ENCODE measurements at regions not wholly inside any gene's neighbourhood (a gene's known extent, or its start where the extent isn't known, plus 50 kb on each side); places are given as distances from the start of the nearest gene placed in this dataset.

DNA sequence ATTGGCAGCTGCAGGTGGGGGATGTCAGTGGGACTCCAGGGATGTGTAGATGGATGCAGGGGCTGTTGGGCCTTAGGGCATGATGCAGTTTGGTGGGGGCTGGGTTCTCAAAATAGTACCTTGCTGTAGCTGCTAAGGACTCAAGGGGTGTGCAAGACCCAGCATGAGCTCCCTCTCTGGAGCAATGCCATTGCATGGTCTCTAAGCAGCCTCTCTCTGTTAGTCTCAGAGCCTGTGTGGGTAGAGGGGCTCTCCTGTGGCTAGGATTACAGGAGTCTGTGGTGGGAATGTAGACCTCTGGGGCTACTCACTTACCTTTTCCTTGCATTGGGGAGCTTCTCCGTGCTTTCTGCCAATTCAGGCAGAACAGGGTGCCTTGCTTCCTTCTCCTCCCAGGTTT, 228.9 kb downstream of the LPIN1 start:
- TF ChIP-seq, protein P1, sequence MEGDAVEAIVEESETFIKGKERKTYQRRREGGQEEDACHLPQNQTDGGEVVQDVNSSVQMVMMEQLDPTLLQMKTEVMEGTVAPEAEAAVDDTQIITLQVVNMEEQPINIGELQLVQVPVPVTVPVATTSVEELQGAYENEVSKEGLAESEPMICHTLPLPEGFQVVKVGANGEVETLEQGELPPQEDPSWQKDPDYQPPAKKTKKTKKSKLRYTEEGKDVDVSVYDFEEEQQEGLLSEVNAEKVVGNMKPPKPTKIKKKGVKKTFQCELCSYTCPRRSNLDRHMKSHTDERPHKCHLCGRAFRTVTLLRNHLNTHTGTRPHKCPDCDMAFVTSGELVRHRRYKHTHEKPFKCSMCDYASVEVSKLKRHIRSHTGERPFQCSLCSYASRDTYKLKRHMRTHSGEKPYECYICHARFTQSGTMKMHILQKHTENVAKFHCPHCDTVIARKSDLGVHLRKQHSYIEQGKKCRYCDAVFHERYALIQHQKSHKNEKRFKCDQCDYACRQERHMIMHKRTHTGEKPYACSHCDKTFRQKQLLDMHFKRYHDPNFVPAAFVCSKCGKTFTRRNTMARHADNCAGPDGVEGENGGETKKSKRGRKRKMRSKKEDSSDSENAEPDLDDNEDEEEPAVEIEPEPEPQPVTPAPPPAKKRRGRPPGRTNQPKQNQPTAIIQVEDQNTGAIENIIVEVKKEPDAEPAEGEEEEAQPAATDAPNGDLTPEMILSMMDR (conservative IDR thresholded peaks at IDR 0.05) = no peak
- no peak overlapping the region for H3K27ac ChIP-seq

DNA sequence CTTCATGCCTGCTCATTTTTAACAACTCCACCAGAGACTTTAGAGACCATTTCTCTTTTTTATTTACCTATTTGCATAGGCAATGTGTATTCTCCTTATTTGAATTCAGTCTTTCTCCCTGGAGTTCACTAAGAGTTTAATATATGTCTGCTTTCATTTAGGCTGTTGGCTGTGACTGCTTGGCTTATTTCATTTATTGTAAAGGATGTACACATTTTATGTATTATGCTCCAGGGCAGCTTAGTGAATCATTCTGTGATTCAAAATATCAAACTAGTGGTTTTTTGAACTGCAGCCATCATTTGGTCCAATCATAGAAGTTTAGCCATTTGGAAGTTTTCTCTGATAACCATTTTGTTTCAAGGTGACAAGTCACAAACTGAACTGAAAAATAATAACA, 229.6 kb downstream of the LPIN1 start:
- TF ChIP-seq, protein P1 (conservative IDR thresholded peaks at IDR 0.05) = no peak
- no peak overlapping the region for H3K27ac ChIP-seq

DNA sequence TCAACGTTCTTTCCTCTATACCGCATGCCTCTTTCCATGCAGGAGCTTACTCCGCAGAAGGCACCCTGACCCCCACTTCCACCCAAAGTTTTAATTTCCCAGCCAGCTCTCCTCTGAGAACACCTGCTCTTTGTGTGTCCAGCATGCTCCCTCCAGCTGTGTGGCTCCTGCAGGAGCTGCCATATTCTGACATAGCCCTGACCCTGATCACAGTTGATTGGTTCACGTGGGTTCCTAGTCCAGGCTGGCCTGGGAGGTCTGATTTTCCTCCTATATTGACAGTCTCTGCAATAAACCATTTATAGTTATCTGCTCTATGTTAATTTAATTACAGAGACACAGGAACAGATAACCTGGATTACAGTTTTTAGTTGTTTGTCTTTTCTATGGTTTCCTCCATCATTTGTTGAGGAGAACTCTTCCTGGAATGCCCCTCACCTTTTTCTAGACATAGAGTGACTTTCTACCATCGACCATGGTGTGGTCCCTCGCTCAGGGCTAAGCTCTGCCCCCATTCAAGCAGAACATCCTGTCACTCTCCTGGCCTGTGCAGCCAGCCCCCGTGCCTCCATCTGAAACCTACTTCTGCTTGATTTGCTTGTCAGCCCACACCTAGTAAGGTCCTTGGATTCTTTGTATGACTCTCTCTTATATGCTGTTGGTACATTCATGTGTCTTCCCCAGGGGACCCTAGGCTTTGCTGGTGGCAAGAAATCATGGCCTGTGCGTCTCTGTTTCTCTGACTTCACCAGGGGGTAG, 231.5 kb downstream of the LPIN1 start:
- TF ChIP-seq, protein P1 (conservative IDR thresholded peaks at IDR 0.05) = no peak
- H3K27ac ChIP-seq = no peak overlapping the region

DNA sequence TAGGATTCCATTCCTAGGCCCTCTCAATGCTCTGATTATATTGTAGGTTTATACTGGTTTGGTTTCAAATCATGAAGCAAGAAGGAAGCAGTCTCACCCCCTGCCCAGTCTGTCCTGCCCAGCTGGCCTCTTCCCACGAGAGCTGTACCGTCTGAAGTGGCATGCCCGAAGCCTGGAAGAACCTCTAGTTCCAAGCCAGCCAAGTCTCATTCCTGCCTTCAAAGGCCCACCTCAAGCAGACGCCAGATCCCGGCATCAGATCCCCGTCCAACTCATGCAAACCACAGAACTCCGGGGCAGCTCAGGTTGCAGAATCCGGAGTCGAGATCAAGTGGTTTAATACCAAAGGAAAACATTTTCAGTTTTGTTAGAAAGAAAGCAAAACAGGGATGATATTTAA, 234.4 kb downstream of the LPIN1 start:
- TF ChIP-seq, protein P1 (conservative IDR thresholded peaks at IDR 0.05) = no peak
- H3K27ac ChIP-seq = no peak overlapping the region

DNA sequence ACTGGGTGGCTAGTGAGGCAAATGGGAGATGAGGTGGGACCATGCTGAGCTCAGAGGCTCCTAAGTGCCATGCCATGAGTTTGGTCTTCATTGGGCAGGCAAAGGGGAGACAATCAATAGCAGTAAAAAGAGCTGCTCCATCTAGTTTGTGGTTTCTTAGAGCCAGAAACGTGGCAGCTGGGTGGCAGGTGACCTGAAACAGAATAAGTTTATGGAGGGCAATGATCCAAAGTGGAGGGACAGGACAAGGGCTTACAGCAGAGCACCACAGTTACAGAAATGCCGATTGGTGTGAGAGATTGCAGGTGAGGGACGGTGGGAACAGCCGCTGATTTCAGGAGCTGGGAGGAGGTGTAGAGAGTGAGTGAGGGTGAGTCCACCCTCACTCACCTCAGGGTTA, 237.0 kb downstream of the LPIN1 start:
- TF ChIP-seq, protein P1 (conservative IDR thresholded peaks at IDR 0.05) = no peak

DNA sequence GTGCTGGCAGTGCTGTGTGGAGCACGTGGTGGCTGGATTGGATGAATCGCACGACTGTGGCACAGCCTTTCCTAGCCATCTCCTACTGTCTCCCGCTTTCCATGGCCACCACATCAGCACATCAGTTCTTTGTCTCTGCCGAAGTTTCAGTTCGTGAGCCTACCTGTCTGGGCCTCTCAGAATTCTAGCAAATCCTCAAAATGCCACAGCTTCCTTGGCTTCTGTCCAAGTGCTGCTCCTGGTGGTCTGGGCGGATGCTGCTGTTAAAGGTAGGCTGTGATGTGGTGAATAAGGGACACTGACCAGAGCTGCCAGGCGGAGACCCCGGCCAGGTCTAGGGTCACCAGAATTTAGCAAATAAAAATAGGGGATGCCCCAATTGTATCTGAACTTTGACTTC, 237.4 kb downstream of the LPIN1 start:
- no peak overlapping the region for H3K27ac ChIP-seq
- TF ChIP-seq, protein P1 (conservative IDR thresholded peaks at IDR 0.05) = no peak

More for the DNA sequence above, 237.0 kb downstream of the LPIN1 start:
- no peak overlapping the region for H3K27ac ChIP-seq

DNA sequence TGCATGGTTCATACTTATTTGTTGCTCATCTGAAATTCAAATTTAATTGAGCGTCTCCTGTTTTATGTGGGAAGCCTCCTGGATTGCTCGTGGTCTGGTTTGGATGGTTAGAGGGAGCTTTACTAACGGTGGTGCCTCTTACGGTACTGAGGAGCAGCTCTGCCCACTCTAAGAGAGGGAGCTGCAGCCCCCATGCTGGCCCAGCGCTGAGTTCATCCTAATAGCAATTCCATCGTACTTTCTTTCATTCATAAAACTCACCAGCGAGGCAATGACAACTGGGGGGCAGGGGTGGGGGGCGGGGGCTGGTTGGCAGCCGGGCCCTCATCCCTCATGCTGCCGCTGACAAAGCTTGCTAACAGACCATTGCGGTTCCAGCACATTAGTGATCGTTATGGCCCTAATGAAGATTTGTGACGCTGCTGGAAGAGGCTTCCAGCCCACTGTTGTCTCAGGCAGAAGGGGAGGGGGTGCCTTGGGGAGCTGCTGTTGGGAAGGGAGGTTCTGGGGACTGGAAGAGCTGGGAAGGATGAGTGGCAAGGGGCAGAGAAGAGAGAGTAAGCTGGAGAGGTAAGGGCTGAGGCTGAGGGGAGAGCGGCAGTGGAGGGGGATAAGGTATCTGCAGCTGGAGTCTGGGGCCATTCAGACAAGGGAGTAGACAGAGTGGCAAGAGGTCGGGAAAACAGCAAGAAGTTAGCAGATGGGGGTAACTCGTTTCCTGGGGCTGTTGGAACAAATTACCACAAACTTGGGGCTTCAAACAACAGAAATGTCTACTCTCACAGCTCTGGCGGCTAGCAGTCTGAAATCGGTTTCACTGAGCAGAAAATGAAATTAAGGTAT, 238.1 kb downstream of the LPIN1 start:
- no peak overlapping the region for H3K27ac ChIP-seq
- TF ChIP-seq, protein P1 (conservative IDR thresholded peaks at IDR 0.05) = no peak
